PC-3 (cell line): ENCODE measurements at regions not wholly inside any gene's neighbourhood (a gene's known extent, or its start where the extent isn't known, plus 50 kb on each side); places are given as distances from the start of the nearest gene placed in this dataset.

Experiments used
- EZH2 ChIP-seq: fragments of 300-600 bp; sonication (generic); IDR thresholded peaks from one replicate; pipeline ENCODE4 v1.6.1; 2017; ENCODE audit warnings: antibody characterized with exemption, mild to moderate bottlenecking, low read length; ENCODE audit not compliant: unreplicated experiment
- EZH2phosphoT487 ChIP-seq: fragments of 300-600 bp; sonication (generic); IDR thresholded peaks from 2 replicates; pipeline ENCODE4 v1.6.1; 2018; ENCODE audit warnings: mild to moderate bottlenecking, antibody characterized with exemption, low read length, borderline replicate concordance
- TF ChIP-seq, protein P1 (sequence below): fragments of 300-600 bp; sonication (generic); conservative IDR thresholded peaks from 2 replicates; pipeline ENCODE4 v1.5.1; 2017; ENCODE audit warnings: antibody characterized with exemption, low read depth, mild to moderate bottlenecking, low read length

DNA sequence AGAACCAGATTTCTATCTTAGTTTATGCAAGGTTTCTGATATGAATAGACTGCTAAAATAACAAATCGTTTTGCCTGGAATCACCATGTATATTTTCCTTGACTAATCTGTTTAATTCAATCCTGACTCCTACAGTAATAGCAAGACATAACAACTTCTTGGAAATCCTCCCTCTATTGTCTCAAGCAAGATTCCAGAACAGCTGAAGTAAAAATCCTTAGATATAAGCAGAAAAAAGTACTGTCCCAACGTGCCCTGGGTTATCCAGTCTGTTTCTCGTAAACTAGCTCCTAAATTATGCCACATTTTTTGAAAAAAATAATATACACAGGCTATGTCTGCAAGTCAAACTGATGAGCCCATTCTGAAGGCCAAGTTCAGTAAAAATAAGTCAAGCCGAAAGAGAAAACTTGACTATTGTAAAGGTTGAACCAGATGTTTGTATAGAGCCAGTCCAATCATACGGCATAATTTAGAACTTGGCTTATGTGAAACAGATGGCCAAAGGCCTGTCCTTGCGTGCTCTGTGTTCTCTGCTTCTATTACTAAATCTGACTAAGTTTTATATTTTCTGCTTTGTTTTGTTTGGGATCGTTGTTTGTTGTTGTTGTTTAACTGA lies 341.6 kb upstream of the NRSN1 start:
- TF ChIP-seq EZH2phosphoT487 (no peak), EZH2 (no peak)
- TF ChIP-seq, protein P1, sequence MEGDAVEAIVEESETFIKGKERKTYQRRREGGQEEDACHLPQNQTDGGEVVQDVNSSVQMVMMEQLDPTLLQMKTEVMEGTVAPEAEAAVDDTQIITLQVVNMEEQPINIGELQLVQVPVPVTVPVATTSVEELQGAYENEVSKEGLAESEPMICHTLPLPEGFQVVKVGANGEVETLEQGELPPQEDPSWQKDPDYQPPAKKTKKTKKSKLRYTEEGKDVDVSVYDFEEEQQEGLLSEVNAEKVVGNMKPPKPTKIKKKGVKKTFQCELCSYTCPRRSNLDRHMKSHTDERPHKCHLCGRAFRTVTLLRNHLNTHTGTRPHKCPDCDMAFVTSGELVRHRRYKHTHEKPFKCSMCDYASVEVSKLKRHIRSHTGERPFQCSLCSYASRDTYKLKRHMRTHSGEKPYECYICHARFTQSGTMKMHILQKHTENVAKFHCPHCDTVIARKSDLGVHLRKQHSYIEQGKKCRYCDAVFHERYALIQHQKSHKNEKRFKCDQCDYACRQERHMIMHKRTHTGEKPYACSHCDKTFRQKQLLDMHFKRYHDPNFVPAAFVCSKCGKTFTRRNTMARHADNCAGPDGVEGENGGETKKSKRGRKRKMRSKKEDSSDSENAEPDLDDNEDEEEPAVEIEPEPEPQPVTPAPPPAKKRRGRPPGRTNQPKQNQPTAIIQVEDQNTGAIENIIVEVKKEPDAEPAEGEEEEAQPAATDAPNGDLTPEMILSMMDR = no peak
